Stimulated activated CD8-positive, alpha-beta memory T cell treated with anti-CD3 and anti-CD28 coated beads, Interleukin-12 subunit alpha, Interleukin-12 subunit beta, amount 100 ng/mL, for 24 hours (primary cell): ENCODE measurements at regions not wholly inside any gene's neighbourhood (a gene's known extent, or its start where the extent isn't known, plus 50 kb on each side); places are given as distances from the start of the nearest gene placed in this dataset.
A peak's percentile ranks its signal among the peaks of the same experiment; 100 is the strongest.

Experiments used
- DNase-seq: peaks from one replicate; pipeline ENCODE4 v3.0.0-alpha.2; 2020; ENCODE audit errors: extremely low read depth

GRCh38 chr7:155201325-155202087 is 96.2 kb upstream of the INSIG1 start:
- DNase-seq: no peak

DNA sequence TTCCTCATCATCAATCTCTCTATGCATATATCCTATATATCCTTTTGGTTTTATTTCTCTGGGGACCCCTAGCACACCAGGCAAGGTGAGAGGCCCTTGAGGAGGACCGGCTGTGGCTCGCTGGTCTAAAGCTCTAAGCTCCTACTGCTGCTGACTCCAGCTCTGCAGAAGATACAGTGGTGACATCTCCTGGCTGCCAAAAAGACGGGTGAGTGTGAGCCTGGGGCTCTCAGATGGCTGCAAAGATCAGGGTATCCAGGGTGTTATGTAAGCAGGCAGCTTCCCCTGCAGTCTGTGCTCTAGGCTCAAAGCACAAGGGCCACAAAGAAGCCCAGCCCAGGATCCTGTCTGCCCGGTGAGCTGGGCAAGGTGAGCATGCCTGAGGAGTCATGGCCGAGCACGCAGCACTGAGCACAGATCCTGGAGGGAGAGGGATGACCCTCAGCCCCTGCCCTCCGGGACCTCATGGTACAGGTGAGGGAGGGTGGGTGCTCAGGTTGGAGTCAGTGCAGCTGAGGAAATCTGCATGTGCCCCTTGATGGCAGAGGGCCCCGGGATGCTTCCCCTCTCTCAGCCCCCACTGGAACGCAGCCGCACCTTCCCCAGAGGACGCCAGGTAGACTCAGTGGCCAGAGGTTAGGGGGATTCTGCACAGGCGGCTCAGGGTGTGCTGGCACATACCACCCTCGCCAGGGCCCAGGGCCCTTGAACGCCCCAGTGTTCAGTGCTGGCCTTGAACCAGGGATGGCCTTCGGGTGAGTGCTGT is 95.4 kb upstream of the INSIG1 start:
- no peak for DNase-seq

DNA sequence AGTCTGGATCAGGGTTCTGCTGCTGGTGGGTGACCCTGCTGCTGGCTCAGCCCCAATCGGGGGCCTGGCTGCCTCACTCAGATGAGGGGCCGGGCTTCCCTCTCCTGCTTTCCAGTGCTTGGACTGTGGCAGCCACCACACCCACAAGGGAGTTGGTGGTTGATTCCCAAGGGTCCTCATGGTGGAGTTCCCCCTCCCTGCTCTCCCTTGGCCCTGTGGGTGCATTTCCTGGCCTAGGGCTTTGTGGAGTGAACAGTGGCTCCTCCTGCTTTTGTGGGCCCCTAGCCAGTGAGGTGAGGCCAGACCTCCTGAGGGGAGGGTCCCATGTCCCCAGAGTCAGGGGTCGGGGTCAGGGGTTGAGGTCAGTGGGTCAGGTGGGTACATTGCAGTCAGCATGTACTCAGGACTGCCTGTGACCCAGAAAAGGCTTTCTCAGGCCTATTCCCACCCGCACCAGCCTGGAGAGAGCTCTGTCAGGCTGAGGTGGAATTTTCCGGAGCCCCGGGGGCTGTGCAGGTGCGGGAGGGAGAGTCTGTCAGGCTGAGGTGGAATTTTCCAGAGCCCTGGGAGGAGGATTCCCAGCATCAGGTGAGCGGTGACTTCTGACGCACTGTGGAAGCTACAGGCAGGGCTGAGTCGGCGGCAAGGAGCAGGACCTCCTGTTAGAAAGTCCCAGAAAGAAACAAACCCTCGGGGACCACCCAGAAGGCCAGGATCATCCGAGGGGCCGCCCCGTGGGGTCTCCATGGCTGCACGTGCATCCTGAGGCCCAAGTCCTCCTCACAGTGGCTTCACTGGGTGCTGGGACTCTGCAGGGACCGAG is 94.4 kb upstream of the INSIG1 start:
- no peak for DNase-seq

DNA sequence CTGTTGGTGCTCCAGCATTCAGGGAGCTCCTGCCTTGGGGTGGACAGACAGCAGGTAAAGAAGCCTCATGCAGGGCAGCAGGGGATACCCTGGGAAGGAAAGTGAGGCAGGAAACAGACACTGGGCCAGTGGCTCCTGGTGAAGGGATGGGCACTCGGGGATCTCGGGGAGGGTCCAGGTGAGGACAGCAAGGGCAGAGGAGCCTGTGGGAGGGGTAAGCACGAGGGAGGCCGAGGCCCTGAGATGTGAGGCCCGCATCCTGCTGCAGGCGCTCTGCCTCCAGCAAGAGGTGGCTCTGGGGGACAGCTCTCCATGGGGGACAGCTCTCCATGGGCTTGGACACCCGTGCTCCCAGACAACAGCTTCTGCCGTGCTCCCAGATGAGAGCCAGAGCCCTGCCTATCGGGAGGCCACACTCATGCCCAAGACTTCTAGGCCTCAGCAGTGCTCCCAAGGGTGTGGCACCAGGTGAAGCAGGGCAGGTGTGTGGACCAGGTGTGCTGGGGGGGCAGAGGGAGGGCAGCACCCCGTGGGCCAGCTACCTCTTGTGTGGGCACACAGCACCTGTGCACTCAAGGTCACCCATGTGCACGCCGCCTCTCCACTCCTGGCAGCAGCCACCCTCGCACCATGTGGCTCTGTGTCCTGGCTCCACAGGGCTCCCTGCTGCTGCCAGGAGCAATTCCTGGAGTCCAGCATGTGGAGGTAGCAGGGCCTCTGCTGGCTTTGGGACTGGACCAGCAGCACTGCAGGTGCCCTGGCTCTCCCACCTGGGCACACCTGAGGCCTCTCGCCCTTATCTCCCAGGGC is 93.6 kb upstream of the INSIG1 start:
- DNase-seq: no peak

GRCh38 chr7:155204744-155205367 is 92.8 kb upstream of the INSIG1 start:
- DNase-seq: no peak

- peak; percentile 79 for DNase-seq
These were observed 92.0 kb upstream of the INSIG1 start for GRCh38 chr7:155205368-155206317.

- DNase-seq: peak; percentile 43
These were observed 91.2 kb upstream of the INSIG1 start for GRCh38 chr7:155206318-155207020.

- DNase-seq: no peak
These were observed 90.2 kb upstream of the INSIG1 start for GRCh38 chr7:155207326-155208002.

GRCh38 chr7:155208681-155209477 is 88.8 kb upstream of the INSIG1 start:
- no peak for DNase-seq

DNA sequence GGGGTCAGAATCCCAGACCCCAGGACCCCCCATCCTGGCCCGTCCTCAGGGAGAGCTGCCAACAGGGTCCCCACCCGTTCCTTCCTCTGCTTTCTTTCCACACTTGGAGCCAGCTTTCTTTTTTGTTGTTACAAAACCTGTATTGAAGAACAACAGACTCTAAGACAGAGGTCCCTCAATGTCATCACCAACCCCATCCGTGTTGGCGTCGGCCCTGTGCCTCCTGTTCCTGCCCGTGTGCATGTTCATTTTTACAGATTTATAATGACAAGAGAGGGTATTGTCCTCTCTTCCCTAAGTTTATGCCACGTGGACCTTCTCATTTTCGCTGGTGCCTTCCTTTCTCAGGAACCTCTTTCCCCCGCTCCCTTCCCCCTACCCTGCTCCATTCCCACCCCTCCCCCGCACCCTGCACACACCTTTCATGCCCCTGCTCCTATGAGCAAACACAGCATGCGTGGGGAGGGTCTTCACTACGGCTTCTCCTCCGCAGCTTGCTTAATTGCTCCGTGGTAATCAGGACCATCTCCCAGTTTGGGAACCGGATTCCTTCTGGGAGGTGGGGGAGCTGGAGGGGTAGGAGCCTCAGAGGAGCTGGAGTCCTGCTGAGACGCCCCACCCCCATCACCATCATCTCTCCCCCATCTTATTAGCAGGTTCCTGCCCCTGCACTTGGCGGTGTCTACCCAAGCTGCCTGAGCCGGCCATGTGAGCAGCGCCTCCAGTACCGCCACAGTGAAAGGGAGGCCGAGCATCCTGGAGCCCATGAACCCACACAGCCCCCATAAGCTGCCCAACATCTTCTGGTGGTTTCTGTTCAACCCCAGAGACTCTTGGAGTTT is 88.0 kb upstream of the INSIG1 start:
- DNase-seq: no peak

- no peak for DNase-seq
These were observed 87.3 kb upstream of the INSIG1 start for GRCh38 chr7:155210356-155210755.

GRCh38 chr7:155211173-155211572 is 86.5 kb upstream of the INSIG1 start:
- no peak for DNase-seq

- no peak for DNase-seq
These were observed 85.9 kb upstream of the INSIG1 start for GRCh38 chr7:155211761-155212160.

GRCh38 chr7:155212301-155213015 is 85.2 kb upstream of the INSIG1 start:
- no peak for DNase-seq

DNA sequence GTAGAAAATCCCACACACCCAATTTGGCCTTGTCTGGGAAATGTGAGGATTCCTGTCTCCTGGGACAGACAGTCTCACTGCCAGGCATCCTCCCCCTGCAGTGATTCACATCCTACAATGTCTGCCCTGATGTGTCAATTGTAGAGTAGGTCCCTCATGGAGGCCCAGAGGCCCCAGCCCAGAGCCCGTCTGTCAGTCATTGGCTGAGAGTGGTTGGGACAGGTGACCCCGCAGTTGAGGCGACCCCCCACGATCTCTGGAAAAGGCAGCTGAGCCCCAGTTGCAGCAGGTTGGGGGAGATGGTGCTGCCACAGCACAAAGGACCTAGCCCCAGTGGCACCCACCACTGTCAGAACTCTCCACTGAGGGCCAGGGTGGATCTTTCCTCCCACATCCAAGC is 84.3 kb upstream of the INSIG1 start:
- DNase-seq: no peak
